CD4-positive, alpha-beta T cell (primary cell): ENCODE measurements at regions not wholly inside any gene's neighbourhood (a gene's known extent, or its start where the extent isn't known, plus 50 kb on each side); places are given as distances from the start of the nearest gene placed in this dataset.
"Not testable (repeated sequence)": the region's sequence is repeated elsewhere in the genome, so short reads cannot be mapped to it uniquely, and the experiment has no call there.

Experiments used
- ATAC-seq: fragments of 200-7000 bp; cut with Tn5 transposase; one replicate; pipeline ENCODE4 v1.10.0; 2022; ENCODE audit warnings: mild to moderate bottlenecking; ENCODE audit not compliant: poor library complexity
- CTCF ChIA-PET: fragments of 350-600 bp; sonication (Branson Sonifier 250); formaldehyde crosslinking; loops from one replicate; lab custom pipeline; 2021; ENCODE audit warnings: antibody characterized with exemption, inconsistent platforms; lab: Charles Lee
- POLR2A ChIA-PET: fragments of 350-600 bp; sonication (Branson Sonifier 250); formaldehyde crosslinking; loops from one replicate; lab custom pipeline; 2021; ENCODE audit warnings: antibody characterized with exemption, inconsistent platforms; lab: Charles Lee
- DNase-seq, 14 experiments: peaks; one replicate each; pipeline ENCODE4 v3.0.0-alpha.2; 2013 to 2020; ENCODE audit warnings: mixed read lengths in 2 of 14
- H3K27ac ChIP-seq, 2 donors: one replicate each; pipeline versions ENCODE4 v1.5.1 to v1.7.0; 2013; ENCODE audit warnings: low read length in 2 of 2, low read depth in 1 of 2, mild to moderate bottlenecking in 1 of 2
- H3K27me3 ChIP-seq, 2 experiments: 1 replicate in 1 of 2; 2 replicates in 1 of 2; pipeline versions ENCODE4 v1.6.1 to v1.7.0; 2013; ENCODE audit warnings: low read length in 2 of 2, control low read depth in 1 of 2, mild to moderate bottlenecking in 1 of 2, moderate library complexity in 1 of 2; ENCODE audit not compliant: insufficient read depth in 2 of 2, control insufficient read depth in 1 of 2
- H3K36me3 ChIP-seq: one replicate; pipeline ENCODE4 v1.6.1; 2013; ENCODE audit warnings: low read length, control low read depth; ENCODE audit not compliant: insufficient read depth
- H3K4me1 ChIP-seq: one replicate; pipeline ENCODE4 v1.6.1; 2013; ENCODE audit warnings: low read length, control low read depth; ENCODE audit not compliant: insufficient read depth
- H3K4me3 ChIP-seq: one replicate; pipeline ENCODE4 v1.5.1; 2013; ENCODE audit warnings: mild to moderate bottlenecking, low read length, moderate library complexity
- H3K9me3 ChIP-seq, 2 experiments: 1 replicate in 1 of 2; 2 replicates in 1 of 2; pipeline versions ENCODE4 v1.6.1 to v1.7.0; 2013; ENCODE audit warnings: low read length in 2 of 2, mild to moderate bottlenecking in 2 of 2, control low read depth in 1 of 2, moderate library complexity in 1 of 2; ENCODE audit not compliant: control insufficient read depth in 1 of 2, insufficient read depth in 1 of 2
- H3K27ac Mint-ChIP-seq: one replicate; pipeline ENCODE4 v1.8.0; 2020; ENCODE audit warnings: mixed read lengths
- H3K27me3 Mint-ChIP-seq: one replicate; pipeline ENCODE4 v1.8.0; 2021; ENCODE audit warnings: mixed read lengths
- H3K36me3 Mint-ChIP-seq: one replicate; pipeline ENCODE4 v1.8.0; 2021; ENCODE audit warnings: low read depth, mixed read lengths
- H3K4me1 Mint-ChIP-seq: one replicate; pipeline ENCODE4 v1.8.0; 2021; ENCODE audit warnings: low read depth, mixed read lengths
- H3K4me3 Mint-ChIP-seq: one replicate; pipeline ENCODE4 v1.8.0; 2020; ENCODE audit warnings: mild to moderate bottlenecking, mixed read lengths
- H3K9me3 Mint-ChIP-seq: one replicate; pipeline ENCODE4 v1.8.0; 2020; ENCODE audit warnings: mixed read lengths
- CTCF ChIP-seq: fragments of 200-600 bp; IDR thresholded peaks from one replicate; pipeline ENCODE4 v1.8.0; 2022; ENCODE audit warnings: antibody characterized with exemption, mild to moderate bottlenecking
- intact Hi-C, 2 experiments: fragments of 100-400 bp; cut with DNase I in 1 of 2; cut with micrococcal nuclease in 1 of 2; formaldehyde crosslinking; loops; one replicate each; pipeline versions ENCODE4 v1.15.1 to v1.9.0; 2023 to 2025; cut with DNase I, micrococcal nuclease

DNA sequence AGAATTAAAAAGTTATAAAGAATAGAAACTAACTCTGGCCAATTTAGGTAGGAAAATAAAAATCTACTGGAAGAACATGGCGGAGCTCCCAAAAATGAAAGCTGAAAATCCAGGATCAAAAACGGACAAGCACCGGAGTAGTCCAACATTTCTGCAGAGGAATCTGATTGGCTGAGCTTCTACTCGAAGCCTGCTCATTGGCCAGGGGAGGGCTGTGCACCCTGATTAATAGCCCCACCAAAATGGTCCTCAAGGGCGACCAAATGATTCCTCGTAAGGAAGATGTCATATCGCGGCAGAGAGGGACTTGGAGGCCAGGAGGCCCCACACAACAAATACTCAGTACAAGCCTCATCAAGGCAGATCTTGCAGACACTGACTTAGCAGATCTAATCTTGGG, 900.7 kb downstream of the UQCRFS1 start:
- Mint-ChIP-seq H3K4me1 (no peaks in the 10 kb centered on the region), H3K9me3 (peaks cover 3% of the 10 kb centered on the region), H3K27me3 (no peaks in the 10 kb centered on the region), H3K4me3 (no peak overlapping the region), H3K36me3 (no peaks in the 10 kb centered on the region), H3K27ac (no peak overlapping the region)
- H3K36me3 ChIP-seq, result no peaks in the 10 kb centered on the region
- intact Hi-C loops, result no loop called here
- no peak for DNase-seq
- no peak for ATAC-seq
- no peak overlapping the region for H3K27ac ChIP-seq
- TF ChIP-seq CTCF, result no peak
- H3K4me1 ChIP-seq, result no peaks in the 10 kb centered on the region
- H3K4me3 ChIP-seq, result no peak overlapping the region
- H3K27me3 ChIP-seq, result no peaks in the 10 kb centered on the region
- peaks cover 0 to 23% of the 10 kb centered on the region in 2 experiments for H3K9me3 ChIP-seq
- ChIA-PET CTCF (no interaction called here), POLR2A (no interaction called here)

DNA sequence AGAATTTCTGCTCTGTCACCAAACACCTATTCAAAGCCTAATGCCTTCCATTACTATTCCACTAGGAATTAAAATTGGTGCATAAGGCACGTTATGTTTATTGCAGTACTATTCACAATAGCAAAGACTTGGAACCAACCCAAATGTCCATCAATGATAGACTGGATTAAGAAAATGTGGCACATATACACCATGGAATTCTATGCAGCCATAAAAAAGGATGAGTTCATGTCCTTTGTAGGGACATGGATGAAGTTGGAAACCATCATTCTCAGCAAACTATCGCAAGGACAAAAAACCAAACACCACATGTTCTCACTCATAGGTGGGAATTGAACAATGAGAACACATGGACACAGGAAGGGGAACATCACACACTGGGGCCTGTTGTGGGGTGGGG, 902.1 kb downstream of the UQCRFS1 start:
- POLR2A ChIA-PET, H3K4me1 Mint-ChIP-seq, H3K4me1 ChIP-seq, H3K36me3 Mint-ChIP-seq, CTCF ChIA-PET, H3K4me3 ChIP-seq, H3K36me3 ChIP-seq, DNase-seq, H3K27me3 Mint-ChIP-seq, H3K27me3 ChIP-seq, H3K9me3 Mint-ChIP-seq, intact Hi-C loops, ATAC-seq, H3K27ac ChIP-seq, H3K27ac Mint-ChIP-seq, H3K4me3 Mint-ChIP-seq: not testable (repeated sequence)
- peaks cover 0 to 19% of the 10 kb centered on the region in 2 experiments for H3K9me3 ChIP-seq

GRCh38 chr19:28309070-28309469, 903.9 kb downstream of the UQCRFS1 start:
- ChIA-PET CTCF (no interaction called here), POLR2A (no interaction called here)
- Mint-ChIP-seq H3K4me3 (no peak overlapping the region), H3K36me3 (no peaks in the 10 kb centered on the region), H3K27ac (no peak overlapping the region), H3K9me3 (peaks cover 6% of the 10 kb centered on the region), H3K4me1 (no peaks in the 10 kb centered on the region), H3K27me3 (no peaks in the 10 kb centered on the region)
- intact Hi-C loops, result no loop called here
- Histone ChIP-seq H3K27ac (no peak overlapping the region), H3K4me3 (no peak overlapping the region), H3K36me3 (no peaks in the 10 kb centered on the region), H3K4me1 (no peaks in the 10 kb centered on the region), H3K9me3 (peaks cover 0 to 15% of the 10 kb centered on the region in 2 experiments), H3K27me3 (no peaks in the 10 kb centered on the region)
- ATAC-seq (no peak), DNase-seq (no peak)
- no peak for TF ChIP-seq CTCF

DNA sequence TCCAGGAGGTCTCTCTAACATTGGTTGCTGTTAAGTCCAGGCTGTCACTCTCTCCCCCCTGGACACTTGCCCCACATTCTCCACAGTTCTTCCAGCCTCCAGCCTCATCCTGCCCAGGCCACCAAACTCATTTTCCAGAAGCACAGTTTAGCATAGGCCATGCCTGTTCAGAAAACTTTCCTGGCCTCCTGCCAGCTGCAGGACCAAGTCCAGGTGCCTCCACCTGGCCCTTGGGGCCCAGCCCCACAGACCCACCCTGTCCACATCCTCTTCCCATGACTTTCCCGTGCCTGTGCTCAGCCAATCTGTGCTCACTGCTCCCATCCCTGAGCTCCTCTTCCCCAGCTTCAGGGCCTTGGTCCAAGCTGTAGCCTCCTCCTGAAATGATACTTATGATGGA, 905.0 kb downstream of the UQCRFS1 start:
- H3K4me3 ChIP-seq, result no peak overlapping the region
- Mint-ChIP-seq H3K27me3 (no peaks in the 10 kb centered on the region), H3K27ac (no peak overlapping the region), H3K4me3 (no peak overlapping the region), H3K36me3 (no peaks in the 10 kb centered on the region), H3K9me3 (peaks cover 6% of the 10 kb centered on the region), H3K4me1 (no peaks in the 10 kb centered on the region)
- DNase-seq, result no peak
- H3K27ac ChIP-seq, result no peak overlapping the region
- TF ChIP-seq CTCF, result no peak
- POLR2A ChIA-PET, result no interaction called here
- H3K4me1 ChIP-seq, result no peaks in the 10 kb centered on the region
- no peaks in the 10 kb centered on the region for H3K27me3 ChIP-seq
- H3K36me3 ChIP-seq, result no peaks in the 10 kb centered on the region
- CTCF ChIA-PET, result no interaction called here
- intact Hi-C loops, result no loop called here
- peaks cover 0 to 19% of the 10 kb centered on the region in 2 experiments for H3K9me3 ChIP-seq
- ATAC-seq, result no peak
